Head of caudate nucleus (tissue), 42 donors: ENCODE measurements at regions not wholly inside any gene's neighbourhood (a gene's known extent, or its start where the extent isn't known, plus 50 kb on each side); places are given as distances from the start of the nearest gene placed in this dataset.

Experiments
- DNase-seq, 42 donors: peaks; one replicate each; pipeline versions ENCODE4 v3.0.0 to v3.0.0-alpha.2; 2020 to 2021; ENCODE audit warnings: mixed read lengths in 7 of 42
- intact Hi-C: fragments of 100-400 bp; cut with DNase I; formaldehyde crosslinking; loops from one replicate; pipeline ENCODE4 v1.15.0; 2022

GRCh38 chr6:169838346-169839028 lies 87.1 kb downstream of the ERMARD start:
- peak in 7 of 42 donors; percentile 7 to 36 (median 22) for DNase-seq
- intact Hi-C loops: no loop called here

GRCh38 chr6:169837529-169838250 lies 86.3 kb downstream of the ERMARD start:
- DNase-seq: peak in 6 of 42 donors; percentile 1 to 29 (median 24)
- intact Hi-C loops: no loop called here

DNA sequence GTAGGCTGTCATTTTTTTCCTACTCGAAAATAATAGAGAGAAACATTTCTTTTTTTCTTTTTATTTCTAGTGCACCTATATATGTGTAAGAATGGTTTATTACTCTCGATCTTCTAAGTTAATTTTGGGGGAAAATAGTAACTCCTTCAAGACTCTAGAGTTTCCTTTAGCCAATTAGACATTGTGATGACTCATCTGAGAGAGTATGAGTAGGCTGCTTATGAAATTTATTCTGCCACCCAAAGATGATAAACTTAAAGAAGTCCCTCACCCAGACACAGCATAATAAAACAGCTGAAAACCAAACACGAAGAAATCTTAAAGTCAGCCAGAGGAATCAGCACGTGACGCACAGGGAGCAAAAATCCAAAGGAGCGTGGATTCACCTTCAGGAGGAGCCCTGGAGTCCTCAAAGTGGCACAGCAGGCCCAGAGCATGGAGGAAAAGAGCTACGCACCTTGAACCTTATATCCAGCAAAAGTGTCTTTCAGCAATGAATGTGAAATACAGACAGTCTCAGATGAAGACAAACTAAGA lies 81.9 kb downstream of the ERMARD start:
- DNase-seq: peak in 5 of 42 donors; percentile 8 to 35 (median 30)
- intact Hi-C loops: loop anchor here (5.0 kb wide), 2 partner anchors 459 to 684 kb away; partner anchors contain the start of gene DLL1

- intact Hi-C loops: loop anchor here (5.0 kb wide), 2 partner anchors 460 to 685 kb away; partner anchors contain the start of gene DLL1
- peak in 3 of 42 donors; percentile 6 to 29 (median 22) for DNase-seq
Measured at GRCh38 chr6:169832247-169832948, 81.0 kb downstream of the ERMARD start.

DNA sequence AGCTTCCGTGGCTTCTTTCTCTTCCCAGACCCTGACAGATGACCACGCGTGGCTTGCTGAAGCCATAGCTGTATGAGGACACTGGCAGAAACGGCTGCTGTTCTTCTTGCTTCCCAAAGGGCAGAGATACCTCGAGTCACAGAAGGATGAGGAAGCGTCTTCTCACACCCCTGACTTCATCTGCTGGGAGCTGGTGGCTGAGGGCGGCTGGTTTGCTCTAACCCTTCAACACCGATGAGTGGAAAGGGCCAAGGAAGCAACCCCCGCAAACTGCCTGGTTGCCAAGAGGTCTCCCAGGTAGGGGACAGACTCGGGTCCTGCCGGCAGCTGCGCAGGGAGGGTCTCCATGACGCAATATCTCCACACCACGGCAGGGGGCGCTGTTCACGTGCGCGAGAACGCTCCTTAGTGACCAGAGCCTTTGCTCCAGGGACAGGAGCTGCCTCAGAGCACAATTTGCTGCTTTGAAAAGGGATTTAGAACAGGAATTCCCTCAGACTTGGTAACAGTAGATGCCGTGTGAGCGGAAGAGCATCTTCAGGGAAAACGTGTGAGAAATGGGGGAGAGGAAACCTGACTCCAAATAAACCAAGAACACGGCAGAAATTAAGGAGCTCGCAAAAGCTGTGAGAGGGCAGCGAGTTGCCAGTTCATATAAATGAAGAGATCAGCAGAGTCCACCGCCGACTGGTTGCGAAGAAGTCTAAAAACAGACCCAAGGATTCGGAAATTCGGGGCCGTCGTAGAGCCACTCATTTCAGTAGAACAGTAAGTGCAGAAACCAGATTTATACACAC lies 80.2 kb downstream of the ERMARD start:
- DNase-seq: peak; percentile 36 to 94 (median 82)
- intact Hi-C loops: loop anchor here (5.0 kb wide), 2 partner anchors 461 to 686 kb away; partner anchors contain the start of gene DLL1
